ENCODE measurements at regions not wholly inside any gene's neighbourhood (a gene's known extent, or its start where the extent isn't known, plus 50 kb on each side); places are given as distances from the start of the nearest gene placed in this dataset.
"Not testable (repeated sequence)": the region's sequence is repeated elsewhere in the genome, so short reads cannot be mapped to it uniquely, and the experiment has no call there.

- TF ChIP-seq CTCF (conservative IDR thresholded peaks at IDR 0.05 in 1 of 2, IDR thresholded peaks at IDR 0.05 in 1 of 2; ENCODE audit: low read depth in 1 of 2, low read length in 2 of 2); EZH2 (IDR thresholded peaks at IDR 0.05; ENCODE audit: low read length, missing control alignments): not testable (repeated sequence)
These were observed 69.2 kb downstream of the RAP2B start for GRCh38 chr3:153231245-153231644.

Measured in fibroblast of lung (primary cell).